CMK (cell line): ENCODE measurements at regions not wholly inside any gene's neighbourhood (a gene's known extent, or its start where the extent isn't known, plus 50 kb on each side); places are given as distances from the start of the nearest gene placed in this dataset.

Source experiments
- DNase-seq: peaks from one replicate; pipeline ENCODE4 v3.0.0-alpha.2; 2010; ENCODE audit warnings: low read depth

- no peak for DNase-seq
Observed at GRCh38 chr4:53775381-53775780, 184.1 kb upstream of the LNX1 start.

GRCh38 chr4:53771326-53771725, 180.0 kb upstream of the LNX1 start:
- DNase-seq, result no peak

- DNase-seq, result no peak
Observed at GRCh38 chr4:53767482-53767881, 176.2 kb upstream of the LNX1 start.

GRCh38 chr4:53764761-53765490, 173.6 kb upstream of the LNX1 start:
- no peak for DNase-seq

- DNase-seq, result no peak
Observed at GRCh38 chr4:53763813-53764597, 172.7 kb upstream of the LNX1 start.

- DNase-seq, result no peak
Observed at GRCh38 chr4:53755656-53756055, 164.4 kb upstream of the LNX1 start.

GRCh38 chr4:53752124-53752523, 160.8 kb upstream of the LNX1 start:
- DNase-seq, result no peak

- no peak for DNase-seq
Observed at GRCh38 chr4:53748328-53748772, 157.1 kb upstream of the LNX1 start.

GRCh38 chr4:53747401-53747800, 156.1 kb upstream of the LNX1 start:
- DNase-seq, result no peak

- DNase-seq, result no peak
Observed at GRCh38 chr4:53744446-53745160, 153.3 kb upstream of the LNX1 start.

GRCh38 chr4:53734584-53735353, 143.5 kb upstream of the LNX1 start:
- DNase-seq, result no peak

- DNase-seq, result no peak
Observed at GRCh38 chr4:53734182-53734581, 142.9 kb upstream of the LNX1 start.

- DNase-seq, result no peak
Observed at GRCh38 chr4:53732661-53733060, 141.4 kb upstream of the LNX1 start.

- no peak for DNase-seq
Observed at GRCh38 chr4:53730031-53730805, 138.9 kb upstream of the LNX1 start.

- DNase-seq, result no peak
Observed at GRCh38 chr4:53722110-53722509, 130.8 kb upstream of the LNX1 start.

GRCh38 chr4:53721263-53721662, 130.0 kb upstream of the LNX1 start:
- no peak for DNase-seq

GRCh38 chr4:53720776-53721175, 129.5 kb upstream of the LNX1 start:
- DNase-seq, result no peak

- DNase-seq, result peak; percentile 77
Observed at GRCh38 chr4:53717064-53717549, 125.8 kb upstream of the LNX1 start.

- no peak for DNase-seq
Observed at GRCh38 chr4:53716471-53717063, 125.3 kb upstream of the LNX1 start.

- no peak for DNase-seq
Observed at GRCh38 chr4:53716011-53716410, 124.7 kb upstream of the LNX1 start.
